ENCODE measurements at regions not wholly inside any gene's neighbourhood (a gene's known extent, or its start where the extent isn't known, plus 50 kb on each side); places are given as distances from the start of the nearest gene placed in this dataset.

DNA sequence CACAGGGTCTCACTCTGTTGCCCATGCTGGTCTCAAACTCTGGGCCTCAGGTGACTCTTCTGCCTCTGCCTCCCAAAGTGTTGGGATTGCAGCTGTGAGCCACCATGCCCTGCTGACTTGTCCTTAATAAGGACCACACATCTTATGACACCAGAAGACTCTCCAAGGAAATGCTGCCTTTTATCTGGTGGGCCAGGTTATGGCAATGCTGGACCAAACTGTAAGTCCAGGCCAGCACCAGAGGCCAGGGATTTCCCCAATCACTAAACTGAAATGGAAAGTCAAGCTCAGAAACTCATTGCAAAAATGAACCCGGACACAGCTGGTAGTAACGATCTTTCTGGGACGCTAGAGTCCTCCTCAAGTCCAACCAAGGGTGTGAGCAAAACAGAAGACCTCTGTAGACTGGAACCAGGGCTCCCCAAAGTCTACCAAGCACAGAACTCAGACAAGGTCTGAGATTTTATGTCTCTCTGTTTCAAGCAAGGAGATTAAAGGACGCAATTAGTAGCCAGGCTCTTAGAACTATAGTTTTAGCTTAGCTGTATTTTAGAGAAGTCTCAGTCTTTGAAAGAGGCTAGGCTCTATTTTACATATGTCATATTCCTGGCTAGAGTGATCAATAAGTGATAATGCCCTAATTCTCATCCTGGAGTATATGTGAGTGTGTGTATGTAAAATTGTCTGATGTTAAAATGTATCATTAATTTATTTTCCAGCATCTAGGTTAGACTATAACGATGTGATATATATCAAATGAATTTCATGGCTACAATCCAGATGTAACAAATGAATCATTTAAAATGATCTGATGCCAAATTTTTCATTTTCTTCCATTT is 74.0 kb upstream of the ITGB1 start:
- TF ChIP-seq, protein P1, sequence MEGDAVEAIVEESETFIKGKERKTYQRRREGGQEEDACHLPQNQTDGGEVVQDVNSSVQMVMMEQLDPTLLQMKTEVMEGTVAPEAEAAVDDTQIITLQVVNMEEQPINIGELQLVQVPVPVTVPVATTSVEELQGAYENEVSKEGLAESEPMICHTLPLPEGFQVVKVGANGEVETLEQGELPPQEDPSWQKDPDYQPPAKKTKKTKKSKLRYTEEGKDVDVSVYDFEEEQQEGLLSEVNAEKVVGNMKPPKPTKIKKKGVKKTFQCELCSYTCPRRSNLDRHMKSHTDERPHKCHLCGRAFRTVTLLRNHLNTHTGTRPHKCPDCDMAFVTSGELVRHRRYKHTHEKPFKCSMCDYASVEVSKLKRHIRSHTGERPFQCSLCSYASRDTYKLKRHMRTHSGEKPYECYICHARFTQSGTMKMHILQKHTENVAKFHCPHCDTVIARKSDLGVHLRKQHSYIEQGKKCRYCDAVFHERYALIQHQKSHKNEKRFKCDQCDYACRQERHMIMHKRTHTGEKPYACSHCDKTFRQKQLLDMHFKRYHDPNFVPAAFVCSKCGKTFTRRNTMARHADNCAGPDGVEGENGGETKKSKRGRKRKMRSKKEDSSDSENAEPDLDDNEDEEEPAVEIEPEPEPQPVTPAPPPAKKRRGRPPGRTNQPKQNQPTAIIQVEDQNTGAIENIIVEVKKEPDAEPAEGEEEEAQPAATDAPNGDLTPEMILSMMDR (IDR thresholded peaks at IDR 0.05; ENCODE audit: low read depth, low read length): no peak
- TF ChIP-seq EZH2phosphoT487 (IDR thresholded peaks at IDR 0.05; ENCODE audit: low read depth): no peak
